SK-N-SH (cell line): ENCODE measurements at regions not wholly inside any gene's neighbourhood (a gene's known extent, or its start where the extent isn't known, plus 50 kb on each side); places are given as distances from the start of the nearest gene placed in this dataset.

Source experiments
- CTCF ChIA-PET: fragments of 300-600, 350-600 bp; formaldehyde crosslinking; extraction: SDS; loops from one replicate; lab custom pipeline; 2021; lab: Yijun Ruan, JAX
- POLR2A ChIA-PET: fragments of 350-600 bp; sonication (Branson Sonifier 250); formaldehyde crosslinking; extraction: SDS; loops from one replicate; lab custom pipeline; 2020; ENCODE audit warnings: antibody characterized with exemption, inconsistent platforms; lab: Yijun Ruan, JAX
- DNase-seq: peaks from one replicate; pipeline ENCODE4 v3.0.0; 2012
- H2AFZ ChIP-seq: fragments of 200-600 bp; sonication (generic); 2 replicates; pipeline ENCODE4 v1.8.1; 2016; ENCODE audit warnings: antibody characterized with exemption, mild to moderate bottlenecking, low read depth
- H3F3A ChIP-seq: fragments of 200-600 bp; sonication (generic); replicated peaks from 2 replicates; pipeline ENCODE3; 2016; ENCODE audit warnings: antibody characterized with exemption, mild to moderate bottlenecking; ENCODE audit not compliant: insufficient read depth
- H3K27ac ChIP-seq, 2 experiments: fragments of 200-500 bp in 1 of 2; fragments of 200-600 bp in 1 of 2; sonication (Bioruptor generic) in 1 of 2; sonication (generic), shearing (Covaris generic) in 1 of 2; 2 replicates each; pipeline versions ENCODE4 v1.5.1 to v1.6.1; 2014 to 2016; ENCODE audit warnings: low read depth in 2 of 2, inconsistent platforms in 1 of 2, low read length in 1 of 2, mild to moderate bottlenecking in 1 of 2, mixed read lengths in 1 of 2
- H3K27me3 ChIP-seq: fragments of 200-600 bp; sonication (generic), shearing (Covaris generic); 2 replicates; pipeline ENCODE4 v1.6.1; 2016; ENCODE audit warnings: mixed run types; ENCODE audit not compliant: insufficient read depth
- H3K36me3 ChIP-seq, 2 experiments: fragments of 200-500 bp in 1 of 2; fragments of 200-600 bp in 1 of 2; sonication (Bioruptor generic) in 1 of 2; sonication (generic) in 1 of 2; replicated peaks in 1 of 2; 2 replicates each; pipeline versions ENCODE3 to v1.5.1; 2014 to 2016; ENCODE audit warnings: low read length in 1 of 2, mild to moderate bottlenecking in 1 of 2; ENCODE audit not compliant: insufficient read depth in 2 of 2, control insufficient read depth in 1 of 2
- H3K4me1 ChIP-seq, 2 experiments: fragments of 200-500 bp in 1 of 2; fragments of 200-600 bp in 1 of 2; sonication (Bioruptor generic) in 1 of 2; sonication (generic), shearing (Covaris generic) in 1 of 2; 2 replicates each; pipeline versions ENCODE4 v1.5.1 to v1.6.1; 2014 to 2016; ENCODE audit warnings: low read depth in 1 of 2, low read length in 1 of 2, mixed run types in 1 of 2; ENCODE audit not compliant: insufficient read depth in 2 of 2, control insufficient read depth in 1 of 2
- H3K4me2 ChIP-seq: fragments of 200-600 bp; sonication (generic), shearing (Covaris generic); 2 replicates; pipeline ENCODE4 v1.6.1; 2017; ENCODE audit warnings: mixed run types
- H3K4me3 ChIP-seq, 2 experiments: fragments of 200-500 bp in 1 of 2; fragments of 200-600 bp in 1 of 2; sonication (Bioruptor generic) in 1 of 2; sonication (generic), shearing (Covaris generic) in 1 of 2; 2 replicates each; pipeline versions ENCODE4 v1.5.1 to v1.8.1; 2014 to 2016; ENCODE audit warnings: low read depth in 2 of 2, inconsistent platforms in 1 of 2, low read length in 1 of 2, mild to moderate bottlenecking in 1 of 2, mixed read lengths in 1 of 2, moderate library complexity in 1 of 2
- H3K79me2 ChIP-seq: fragments of 200-600 bp; sonication (generic); 2 replicates; pipeline ENCODE4 v1.8.1; 2017; ENCODE audit warnings: mild to moderate bottlenecking; ENCODE audit not compliant: insufficient read depth
- H3K9ac ChIP-seq: fragments of 200-600 bp; sonication (generic); 2 replicates; pipeline ENCODE4 v1.6.1; 2017; ENCODE audit warnings: mixed run types
- H3K9me2 ChIP-seq: fragments of 200-600 bp; sonication (generic); 2 replicates; pipeline ENCODE4 v1.6.1; 2017; ENCODE audit warnings: mixed run types
- H3K9me3 ChIP-seq: fragments of 200-600 bp; sonication (generic); 2 replicates; pipeline ENCODE4 v1.6.1; 2017; ENCODE audit warnings: mixed run types, mild to moderate bottlenecking, moderate library complexity
- H4K20me1 ChIP-seq: fragments of 200-600 bp; sonication (generic); 2 replicates; pipeline ENCODE4 v1.6.1; 2017; ENCODE audit warnings: mild to moderate bottlenecking, mixed run types; ENCODE audit not compliant: insufficient read depth
- EP300 ChIP-seq, 2 experiments: IDR thresholded peaks; 2 replicates each; pipeline versions ENCODE4 v1.4.0 to v1.6.1; 2012; ENCODE audit warnings: borderline replicate concordance in 1 of 2, low read depth in 1 of 2, low read length in 1 of 2
- FOSL2 ChIP-seq: IDR thresholded peaks from 2 replicates; pipeline ENCODE4 v1.4.0; 2012; ENCODE audit warnings: low read depth, mild to moderate bottlenecking, moderate library complexity, borderline replicate concordance
- GABPA ChIP-seq: IDR thresholded peaks from 2 replicates; pipeline ENCODE4 v1.4.0; 2012; ENCODE audit warnings: low read depth, mild to moderate bottlenecking
- MEF2A ChIP-seq: IDR thresholded peaks from 2 replicates; pipeline ENCODE4 v1.4.0; 2012; ENCODE audit warnings: low read depth, borderline replicate concordance
- POLR2AphosphoS5 ChIP-seq: IDR thresholded peaks from 2 replicates; pipeline ENCODE4 v1.6.1; 2012; ENCODE audit warnings: low read depth, low read length
- RAD21 ChIP-seq: IDR thresholded peaks from 2 replicates; pipeline ENCODE4 v1.6.1; 2012; ENCODE audit warnings: mild to moderate bottlenecking, low read length
- RCOR1 ChIP-seq: fragments of 150-350 bp; IDR thresholded peaks from 2 replicates; pipeline ENCODE4 v1.6.1; 2017; ENCODE audit warnings: antibody characterized with exemption, low read length
- RFX5 ChIP-seq: IDR thresholded peaks from 2 replicates; pipeline ENCODE4 v1.6.1; 2012; ENCODE audit warnings: mild to moderate bottlenecking, improper control_type of control experiment, low read length
- RXRA ChIP-seq: IDR thresholded peaks from 2 replicates; pipeline ENCODE4 v1.4.0; 2012; ENCODE audit warnings: low read depth, mild to moderate bottlenecking, borderline replicate concordance
- SMC3 ChIP-seq: IDR thresholded peaks from 2 replicates; pipeline ENCODE4 v1.6.1; 2012; ENCODE audit warnings: low read depth, low read length, improper control_type of control experiment
- TAF1 ChIP-seq: IDR thresholded peaks from 2 replicates; pipeline ENCODE4 v1.6.1; 2012; ENCODE audit warnings: low read depth, mild to moderate bottlenecking, low read length, moderate library complexity, borderline replicate concordance
- TEAD4 ChIP-seq: IDR thresholded peaks from 2 replicates; pipeline ENCODE4 v1.4.0; 2012; ENCODE audit warnings: mild to moderate bottlenecking, borderline replicate concordance; ENCODE audit not compliant: insufficient read depth
- WGBS: methylation state at CpG from one replicate; pipeline ENCODE4 v1.1.6; 2017; ENCODE audit warnings: low lambda C conversion rate; 5-methylcytosine and 5-hydroxymethylcytosine counted together
- TF ChIP-seq, protein P1 (sequence below): IDR thresholded peaks from 2 replicates; pipeline ENCODE4; 2012
- TF ChIP-seq, protein P2 (sequence below): fragments of 150-350 bp; IDR thresholded peaks from 2 replicates; pipeline ENCODE4 v1.6.1; 2016; ENCODE audit warnings: mild to moderate bottlenecking, low read depth, low read length
- TF ChIP-seq, protein P3 (sequence below): IDR thresholded peaks from 2 replicates; pipeline ENCODE4 v1.4.0; 2012; ENCODE audit warnings: low read depth, borderline replicate concordance
- TF ChIP-seq, protein P4 (sequence below): fragments of 150-350 bp; IDR thresholded peaks from 2 replicates; pipeline ENCODE4 v1.6.1; 2017; ENCODE audit warnings: antibody characterized with exemption, low read length, low read depth, borderline replicate concordance

DNA sequence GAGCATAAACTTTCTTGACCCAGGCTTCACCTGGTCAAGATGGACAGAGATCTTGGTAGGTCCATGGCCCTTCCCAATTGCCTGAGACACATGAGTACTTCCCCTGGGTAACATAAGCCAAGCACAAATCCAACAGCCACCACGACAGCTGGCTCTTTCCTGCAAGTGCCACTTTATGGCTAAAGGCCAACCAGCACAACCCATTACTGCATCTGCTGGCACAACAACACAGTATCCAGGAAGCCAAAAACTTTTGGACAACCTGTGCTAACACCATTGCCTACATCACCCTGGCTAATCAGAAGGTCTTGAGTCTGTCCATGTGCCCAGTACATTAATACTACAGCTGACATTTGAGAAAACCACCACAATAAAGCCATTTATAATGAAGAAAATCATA, 548.0 kb upstream of the SEMA3D start:
- no peak overlapping the region for H3K27ac ChIP-seq
- no peaks in the 10 kb centered on the region for H3K9me3 ChIP-seq
- TF ChIP-seq RXRA: no peak
- no peak for TF ChIP-seq GABPA
- TF ChIP-seq, protein P1, sequence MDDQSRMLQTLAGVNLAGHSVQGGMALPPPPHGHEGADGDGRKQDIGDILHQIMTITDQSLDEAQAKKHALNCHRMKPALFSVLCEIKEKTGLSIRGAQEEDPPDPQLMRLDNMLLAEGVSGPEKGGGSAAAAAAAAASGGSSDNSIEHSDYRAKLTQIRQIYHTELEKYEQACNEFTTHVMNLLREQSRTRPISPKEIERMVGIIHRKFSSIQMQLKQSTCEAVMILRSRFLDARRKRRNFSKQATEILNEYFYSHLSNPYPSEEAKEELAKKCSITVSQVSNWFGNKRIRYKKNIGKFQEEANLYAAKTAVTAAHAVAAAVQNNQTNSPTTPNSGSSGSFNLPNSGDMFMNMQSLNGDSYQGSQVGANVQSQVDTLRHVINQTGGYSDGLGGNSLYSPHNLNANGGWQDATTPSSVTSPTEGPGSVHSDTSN: no peak
- no peak overlapping the region for H3K9ac ChIP-seq
- H3K4me1 ChIP-seq: no peaks in the 10 kb centered on the region
- POLR2A ChIA-PET: no interaction called here
- WGBS: 67% methylated on average over 1 of the region's 1 CpG
- H3K9me2 ChIP-seq: no peaks in the 10 kb centered on the region
- no peaks in the 10 kb centered on the region for H3K27me3 ChIP-seq
- H3K36me3 ChIP-seq: no peaks in the 10 kb centered on the region
- no peak for DNase-seq
- H4K20me1 ChIP-seq: no peaks in the 10 kb centered on the region
- CTCF ChIA-PET: interaction anchor here (1.0 to 2.4 kb wide), 4 partner anchors 15 to 694 kb away, joined by 3 to 15 read pairs (median 5); no protein-coding TSS in a partner anchor
- no peaks in the 10 kb centered on the region for H3K79me2 ChIP-seq
- H3F3A ChIP-seq: no peaks in the 10 kb centered on the region
- H3K4me2 ChIP-seq: no peak overlapping the region
- H3K4me3 ChIP-seq: no peak overlapping the region
- H2AFZ ChIP-seq: no peak overlapping the region

DNA sequence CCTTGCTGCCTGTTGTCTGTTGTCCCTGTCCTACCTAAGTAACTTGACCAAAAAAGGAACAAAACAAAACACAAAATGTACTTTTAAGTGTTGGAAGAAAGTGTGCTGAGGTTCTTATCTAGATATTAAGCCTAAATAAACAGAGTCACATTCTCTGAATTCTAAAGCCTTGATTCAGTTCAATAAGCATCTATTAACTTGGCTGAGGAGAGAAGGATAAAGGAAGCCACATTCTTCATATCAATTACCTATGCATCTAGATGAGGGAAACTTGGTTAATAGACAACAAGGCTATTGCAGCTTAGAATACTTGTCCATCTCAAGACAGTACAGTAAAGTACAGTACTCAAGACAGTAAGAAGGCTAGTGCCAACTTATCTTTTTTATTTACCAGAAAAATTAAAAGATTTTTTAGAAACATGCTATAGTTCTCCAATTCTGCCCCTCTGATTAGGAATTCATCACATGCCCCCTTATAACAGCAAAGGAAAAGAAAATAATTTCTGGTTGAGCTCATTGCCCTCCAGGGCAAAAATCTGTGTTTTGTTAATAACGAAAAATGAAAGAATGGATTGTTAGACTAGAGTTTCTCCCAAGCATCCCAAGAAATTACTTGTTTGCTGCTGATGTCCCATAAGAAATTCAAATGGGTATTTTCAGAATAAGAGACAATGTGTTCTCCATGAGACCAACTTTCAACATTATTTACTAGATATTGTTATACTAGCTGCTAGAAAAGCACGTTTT, 546.5 kb upstream of the SEMA3D start:
- no peak for TF ChIP-seq GABPA
- TF ChIP-seq, protein P2, sequence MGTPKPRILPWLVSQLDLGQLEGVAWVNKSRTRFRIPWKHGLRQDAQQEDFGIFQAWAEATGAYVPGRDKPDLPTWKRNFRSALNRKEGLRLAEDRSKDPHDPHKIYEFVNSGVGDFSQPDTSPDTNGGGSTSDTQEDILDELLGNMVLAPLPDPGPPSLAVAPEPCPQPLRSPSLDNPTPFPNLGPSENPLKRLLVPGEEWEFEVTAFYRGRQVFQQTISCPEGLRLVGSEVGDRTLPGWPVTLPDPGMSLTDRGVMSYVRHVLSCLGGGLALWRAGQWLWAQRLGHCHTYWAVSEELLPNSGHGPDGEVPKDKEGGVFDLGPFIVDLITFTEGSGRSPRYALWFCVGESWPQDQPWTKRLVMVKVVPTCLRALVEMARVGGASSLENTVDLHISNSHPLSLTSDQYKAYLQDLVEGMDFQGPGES: no peak
- no peak for TF ChIP-seq RCOR1
- TF ChIP-seq FOSL2: no peak
- no peak for TF ChIP-seq RAD21
- TF ChIP-seq TEAD4: no peak
- no peak for TF ChIP-seq MEF2A
- TF ChIP-seq RFX5: no peak
- no peak for TF ChIP-seq TAF1
- no peak for TF ChIP-seq EP300 (IDR thresholded peaks at IDR 0.05; ENCODE audit: borderline replicate concordance in 1 of 2, low read depth in 1 of 2, low read length in 1 of 2)
- no peak for TF ChIP-seq POLR2AphosphoS5
- TF ChIP-seq, protein P3, sequence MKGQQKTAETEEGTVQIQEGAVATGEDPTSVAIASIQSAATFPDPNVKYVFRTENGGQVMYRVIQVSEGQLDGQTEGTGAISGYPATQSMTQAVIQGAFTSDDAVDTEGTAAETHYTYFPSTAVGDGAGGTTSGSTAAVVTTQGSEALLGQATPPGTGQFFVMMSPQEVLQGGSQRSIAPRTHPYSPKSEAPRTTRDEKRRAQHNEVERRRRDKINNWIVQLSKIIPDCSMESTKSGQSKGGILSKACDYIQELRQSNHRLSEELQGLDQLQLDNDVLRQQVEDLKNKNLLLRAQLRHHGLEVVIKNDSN: no peak
- TF ChIP-seq, protein P4, sequence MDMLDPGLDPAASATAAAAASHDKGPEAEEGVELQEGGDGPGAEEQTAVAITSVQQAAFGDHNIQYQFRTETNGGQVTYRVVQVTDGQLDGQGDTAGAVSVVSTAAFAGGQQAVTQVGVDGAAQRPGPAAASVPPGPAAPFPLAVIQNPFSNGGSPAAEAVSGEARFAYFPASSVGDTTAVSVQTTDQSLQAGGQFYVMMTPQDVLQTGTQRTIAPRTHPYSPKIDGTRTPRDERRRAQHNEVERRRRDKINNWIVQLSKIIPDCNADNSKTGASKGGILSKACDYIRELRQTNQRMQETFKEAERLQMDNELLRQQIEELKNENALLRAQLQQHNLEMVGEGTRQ: no peak
- no peak for TF ChIP-seq SMC3
- no peak overlapping the region for H2AFZ ChIP-seq
- 0 out of 2 replicates have a peak, but pooled peaks cover 4% of the 10 kb centered on the region for H3K9me2 ChIP-seq
- H4K20me1 ChIP-seq: no peaks in the 10 kb centered on the region
- 28% methylated on average over 2 of the region's 2 CpGs for WGBS
- no peak overlapping the region for H3K27ac ChIP-seq
- no peaks in the 10 kb centered on the region for H3K9me3 ChIP-seq
- no peak overlapping the region for H3K4me2 ChIP-seq
- no peak for DNase-seq
- ChIA-PET CTCF (interaction anchor here (2.1 kb wide), 1 partner anchor 692 kb away, joined by 7 read pairs; no protein-coding TSS in a partner anchor), POLR2A (no interaction called here)
- H3K9ac ChIP-seq: no peak overlapping the region
- no peak overlapping the region for H3K4me3 ChIP-seq
- H3K27me3 ChIP-seq: no peaks in the 10 kb centered on the region
- H3K4me1 ChIP-seq: no peaks in the 10 kb centered on the region
- no peaks in the 10 kb centered on the region for H3K79me2 ChIP-seq
- H3F3A ChIP-seq: no peaks in the 10 kb centered on the region
- no peaks in the 10 kb centered on the region for H3K36me3 ChIP-seq
